Ovary (tissue), 3 donors: ENCODE measurements at regions not wholly inside any gene's neighbourhood (a gene's known extent, or its start where the extent isn't known, plus 50 kb on each side); places are given as distances from the start of the nearest gene placed in this dataset.

Experiments
- EP300 ChIP-seq: sonication (generic); formaldehyde crosslinking; IDR thresholded peaks from one replicate; pipeline ENCODE4 v1.6.1; 2017; ENCODE audit warnings: antibody characterized with exemption
- POLR2A ChIP-seq: fragments of 450-650 bp; IDR thresholded peaks from one replicate; pipeline ENCODE4 v1.6.1; 2017; ENCODE audit warnings: antibody characterized with exemption, mild to moderate bottlenecking, moderate library complexity
- TF ChIP-seq, protein P1 (sequence below), 3 donors: fragments of 450-650 bp in 2 of 3; fragments of 200-600 bp in 1 of 3; IDR thresholded peaks; one replicate each; pipeline versions ENCODE4 v1.5.1 to v1.8.0; 2016 to 2022; ENCODE audit warnings: antibody characterized with exemption in 3 of 3, mild to moderate bottlenecking in 1 of 3
- donor health status: DM: no; HTN: no; CAD: no.

GRCh38 chr21:32834211-32834915 lies 62.8 kb upstream of the PAXBP1 start:
- TF ChIP-seq, protein P1, sequence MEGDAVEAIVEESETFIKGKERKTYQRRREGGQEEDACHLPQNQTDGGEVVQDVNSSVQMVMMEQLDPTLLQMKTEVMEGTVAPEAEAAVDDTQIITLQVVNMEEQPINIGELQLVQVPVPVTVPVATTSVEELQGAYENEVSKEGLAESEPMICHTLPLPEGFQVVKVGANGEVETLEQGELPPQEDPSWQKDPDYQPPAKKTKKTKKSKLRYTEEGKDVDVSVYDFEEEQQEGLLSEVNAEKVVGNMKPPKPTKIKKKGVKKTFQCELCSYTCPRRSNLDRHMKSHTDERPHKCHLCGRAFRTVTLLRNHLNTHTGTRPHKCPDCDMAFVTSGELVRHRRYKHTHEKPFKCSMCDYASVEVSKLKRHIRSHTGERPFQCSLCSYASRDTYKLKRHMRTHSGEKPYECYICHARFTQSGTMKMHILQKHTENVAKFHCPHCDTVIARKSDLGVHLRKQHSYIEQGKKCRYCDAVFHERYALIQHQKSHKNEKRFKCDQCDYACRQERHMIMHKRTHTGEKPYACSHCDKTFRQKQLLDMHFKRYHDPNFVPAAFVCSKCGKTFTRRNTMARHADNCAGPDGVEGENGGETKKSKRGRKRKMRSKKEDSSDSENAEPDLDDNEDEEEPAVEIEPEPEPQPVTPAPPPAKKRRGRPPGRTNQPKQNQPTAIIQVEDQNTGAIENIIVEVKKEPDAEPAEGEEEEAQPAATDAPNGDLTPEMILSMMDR (IDR thresholded peaks at IDR 0.05), result no peak
- TF ChIP-seq EP300 (no peak), POLR2A (no peak)
